HepG2 (cell line): ENCODE measurements at regions not wholly inside any gene's neighbourhood (a gene's known extent, or its start where the extent isn't known, plus 50 kb on each side); places are given as distances from the start of the nearest gene placed in this dataset.

Source experiments
- ATAC-seq: fragments of 200-7000 bp; cut with Tn5 transposase; 3 replicates; pipeline ENCODE4 v1.9.1; 2020; ENCODE audit warnings: mild to moderate bottlenecking, moderate library complexity
- BruUV-seq: library from RNA; stranded (reverse); fragments of 400-500 nt; replicated peaks from 2 replicates; lab custom pipeline; 2021; lab: Mats Ljungman, UMichigan
- CTCF ChIA-PET: fragments of 300-600 bp; formaldehyde crosslinking; extraction: SDS; loops from one replicate; lab custom pipeline; 2021; ENCODE audit warnings: low total read pairs, inconsistent platforms, low intra/inter-chr PET ratio; lab: Yijun Ruan, JAX
- POLR2A ChIA-PET: fragments of 350-600 bp; sonication (Branson Sonifier 250); formaldehyde crosslinking; loops from one replicate; lab custom pipeline; 2020; ENCODE audit warnings: antibody characterized with exemption, inconsistent platforms; lab: Yijun Ruan, JAX
- DNase-seq: peaks from one replicate; pipeline ENCODE4 v3.0.0-alpha.2; 2015; ENCODE audit warnings: low spot score
- FAIRE-seq: peaks from 3 replicates; lab custom pipeline; 2011; peaks lifted over from hg19 to GRCh38; lab: Jason Lieb, UNC
- H2AFZ ChIP-seq: one replicate; pipeline ENCODE4 v1.6.1; 2011; ENCODE audit warnings: low read length, inconsistent platforms
- H3K27ac ChIP-seq: fragments of 300-600 bp; 3 replicates; pipeline ENCODE4 v1.8.0; 2011; ENCODE audit warnings: mixed run types, mild to moderate bottlenecking, mixed read lengths, low read length, inconsistent platforms; ENCODE audit not compliant: insufficient read depth; ENCODE audit errors: extremely low read length
- H3K27me3 ChIP-seq, 2 experiments: fragments of 200-600 bp in 1 of 2; 2 replicates in 1 of 2; 3 replicates in 1 of 2; pipeline versions ENCODE4 v1.6.0 to v1.8.0; 2011; ENCODE audit warnings: low read length in 2 of 2, mild to moderate bottlenecking in 2 of 2, moderate library complexity in 2 of 2, inconsistent platforms in 1 of 2; ENCODE audit not compliant: insufficient read depth in 2 of 2, control insufficient read depth in 1 of 2
- H3K36me3 ChIP-seq, 2 experiments: fragments of 200-600 bp in 1 of 2; replicated peaks in 1 of 2; 2 replicates in 1 of 2; 3 replicates in 1 of 2; pipeline versions ENCODE4 v1.5.1 to v1.8.0; 2011; ENCODE audit warnings: low read length in 2 of 2, inconsistent platforms in 1 of 2; ENCODE audit not compliant: insufficient read depth in 2 of 2, control insufficient read depth in 1 of 2
- H3K4me1 ChIP-seq: 2 replicates; pipeline ENCODE4 v1.5.1; 2012; ENCODE audit warnings: low read length, inconsistent platforms; ENCODE audit not compliant: insufficient read depth
- H3K4me2 ChIP-seq: 2 replicates; pipeline ENCODE4 v1.6.0; 2011; ENCODE audit warnings: low read depth, low read length, inconsistent platforms
- H3K4me3 ChIP-seq, 3 experiments: fragments of 200-600 bp in 1 of 3; sonication (generic), shearing (Covaris generic) in 1 of 3; replicated peaks in 1 of 3; 2 replicates each; pipeline ENCODE4 v1.5.1; 2011 to 2016; ENCODE audit warnings: low read length in 3 of 3, inconsistent platforms in 2 of 3, low read depth in 2 of 3, mild to moderate bottlenecking in 2 of 3, control low read depth in 1 of 3, mixed read lengths in 1 of 3; ENCODE audit not compliant: insufficient read depth in 1 of 3
- H3K79me2 ChIP-seq: one replicate; pipeline ENCODE4 v1.6.1; 2011; ENCODE audit warnings: low read length, inconsistent platforms; ENCODE audit not compliant: insufficient read depth
- H3K9ac ChIP-seq: 2 replicates; pipeline ENCODE4 v1.6.0; 2011; ENCODE audit warnings: mild to moderate bottlenecking, low read depth, low read length, inconsistent platforms; ENCODE audit not compliant: insufficient read depth
- H3K9me3 ChIP-seq: 2 replicates; pipeline ENCODE4 v1.5.1; 2012; ENCODE audit warnings: mild to moderate bottlenecking, low read length
- H4K20me1 ChIP-seq: 2 replicates; pipeline ENCODE4 v1.6.0; 2011; ENCODE audit warnings: inconsistent platforms, mild to moderate bottlenecking, low read length, moderate library complexity; ENCODE audit not compliant: insufficient read depth
- EED ChIP-seq: sonication (generic); formaldehyde crosslinking; IDR thresholded peaks from 2 replicates; pipeline ENCODE4 v1.5.0; 2020; ENCODE audit warnings: mild to moderate bottlenecking, missing genetic modification reagents
- SIX4 ChIP-seq: sonication (generic); formaldehyde crosslinking; IDR thresholded peaks from 2 replicates; pipeline ENCODE4 v1.4.0; 2020; ENCODE audit warnings: missing genetic modification reagents
- TGIF2 ChIP-seq: IDR thresholded peaks from 2 replicates; pipeline ENCODE4 v1.6.1; 2016; ENCODE audit warnings: control low read depth, missing compliant biosample characterization
- ZBTB20 ChIP-seq: sonication (generic); formaldehyde crosslinking; IDR thresholded peaks from 2 replicates; pipeline ENCODE4 v1.8.1; 2023; ENCODE audit warnings: missing genetic modification reagents, low read depth, mild to moderate bottlenecking, borderline replicate concordance
- ZBTB21 ChIP-seq: sonication (generic); formaldehyde crosslinking; IDR thresholded peaks from 2 replicates; pipeline ENCODE4 v1.4.0; 2020; ENCODE audit warnings: missing genetic modification reagents
- WGBS: methylation state at CpG from one replicate; pipeline ENCODE4 v1.1.6; 2017; ENCODE audit warnings: low lambda C conversion rate; 5-methylcytosine and 5-hydroxymethylcytosine counted together
- in situ Hi-C: cut with HindIII; loops from 2 replicates; pipeline ENCODE4 v1.10.0; 2017; ENCODE audit warnings: low pct_unique_long_range_greater_than_20kb; ENCODE audit not compliant: extremely low pct_ligation_motif_present
- intact Hi-C: fragments of 100-400 bp; cut with micrococcal nuclease; formaldehyde crosslinking; loops from one replicate; pipeline ENCODE4 v1.10.0; 2022; ENCODE audit not compliant: unreplicated experiment
- TF ChIP-seq, protein P1 (sequence below): fragments of 450-650 bp; IDR thresholded peaks from 2 replicates; pipeline ENCODE4 v1.6.1; 2016
- TF ChIP-seq, protein P2 (sequence below): sonication (generic); formaldehyde crosslinking; conservative IDR thresholded peaks from 2 replicates; pipeline ENCODE4 v1.4.0; 2020; ENCODE audit warnings: missing genetic modification reagents

DNA sequence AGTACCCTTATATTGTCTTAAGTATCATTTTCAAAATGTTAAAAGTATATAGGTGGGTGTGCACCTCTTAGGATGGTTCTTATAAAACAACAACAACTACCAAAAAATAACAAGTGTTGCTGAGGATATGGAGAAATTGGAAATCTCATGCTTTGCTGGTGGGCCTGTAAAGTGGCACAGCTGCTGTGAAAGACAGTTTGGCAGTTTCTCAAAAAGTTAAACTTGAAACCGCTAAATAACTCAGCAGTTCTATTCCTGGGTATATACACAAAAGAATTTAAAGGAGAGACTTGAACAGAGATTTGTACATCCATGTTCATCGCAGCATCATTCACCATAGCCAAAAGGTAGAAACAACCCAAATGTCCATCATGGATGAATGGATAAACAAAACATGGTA lies 65.5 kb downstream of the HAND2 start (continued):
- no peak for TF ChIP-seq EED (CRISPR knock-in tag)
- TF ChIP-seq ZBTB20 (CRISPR knock-in tag): no peak
- no peak for TF ChIP-seq TGIF2 (CRISPR knock-in tag)
- TF ChIP-seq, all 625 proteins: peak for 0

DNA sequence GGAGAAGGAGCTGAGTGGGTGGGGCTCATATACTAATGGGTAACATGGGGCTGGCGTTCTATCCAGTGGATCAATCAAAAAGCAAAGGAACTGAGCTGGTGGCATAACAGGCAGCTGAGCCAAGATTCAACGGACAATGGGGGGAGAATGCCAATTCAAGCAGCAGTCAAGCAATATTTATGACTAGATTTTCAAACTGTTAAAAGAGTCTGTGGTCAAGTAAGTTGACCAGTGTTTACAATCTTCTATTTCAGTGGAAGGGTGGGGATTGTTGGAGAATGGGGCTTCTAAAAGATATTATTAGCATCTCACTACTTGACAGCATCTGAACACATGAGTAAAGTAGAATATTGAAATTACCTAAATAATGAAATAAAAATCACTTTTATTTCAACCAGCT lies 64.9 kb upstream of the SCRG1 start:
- intact Hi-C loops: no loop called here
- no peaks in the 10 kb centered on the region for H3K4me1 ChIP-seq
- H4K20me1 ChIP-seq: no peaks in the 10 kb centered on the region
- ATAC-seq: no peak
- no peaks in the 10 kb centered on the region for H3K27me3 ChIP-seq
- POLR2A ChIA-PET: no interaction called here
- in situ Hi-C loops: no loop called here
- no peak for TF ChIP-seq ZBTB21 (CRISPR knock-in tag)
- TF ChIP-seq, protein P1, sequence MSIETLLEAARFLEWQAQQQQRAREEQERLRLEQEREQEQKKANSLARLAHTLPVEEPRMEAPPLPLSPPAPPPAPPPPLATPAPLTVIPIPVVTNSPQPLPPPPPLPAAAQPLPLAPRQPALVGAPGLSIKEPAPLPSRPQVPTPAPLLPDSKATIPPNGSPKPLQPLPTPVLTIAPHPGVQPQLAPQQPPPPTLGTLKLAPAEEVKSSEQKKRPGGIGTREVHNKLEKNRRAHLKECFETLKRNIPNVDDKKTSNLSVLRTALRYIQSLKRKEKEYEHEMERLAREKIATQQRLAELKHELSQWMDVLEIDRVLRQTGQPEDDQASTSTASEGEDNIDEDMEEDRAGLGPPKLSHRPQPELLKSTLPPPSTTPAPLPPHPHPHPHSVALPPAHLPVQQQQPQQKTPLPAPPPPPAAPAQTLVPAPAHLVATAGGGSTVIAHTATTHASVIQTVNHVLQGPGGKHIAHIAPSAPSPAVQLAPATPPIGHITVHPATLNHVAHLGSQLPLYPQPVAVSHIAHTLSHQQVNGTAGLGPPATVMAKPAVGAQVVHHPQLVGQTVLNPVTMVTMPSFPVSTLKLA: no peak
- TF ChIP-seq, protein P2, sequence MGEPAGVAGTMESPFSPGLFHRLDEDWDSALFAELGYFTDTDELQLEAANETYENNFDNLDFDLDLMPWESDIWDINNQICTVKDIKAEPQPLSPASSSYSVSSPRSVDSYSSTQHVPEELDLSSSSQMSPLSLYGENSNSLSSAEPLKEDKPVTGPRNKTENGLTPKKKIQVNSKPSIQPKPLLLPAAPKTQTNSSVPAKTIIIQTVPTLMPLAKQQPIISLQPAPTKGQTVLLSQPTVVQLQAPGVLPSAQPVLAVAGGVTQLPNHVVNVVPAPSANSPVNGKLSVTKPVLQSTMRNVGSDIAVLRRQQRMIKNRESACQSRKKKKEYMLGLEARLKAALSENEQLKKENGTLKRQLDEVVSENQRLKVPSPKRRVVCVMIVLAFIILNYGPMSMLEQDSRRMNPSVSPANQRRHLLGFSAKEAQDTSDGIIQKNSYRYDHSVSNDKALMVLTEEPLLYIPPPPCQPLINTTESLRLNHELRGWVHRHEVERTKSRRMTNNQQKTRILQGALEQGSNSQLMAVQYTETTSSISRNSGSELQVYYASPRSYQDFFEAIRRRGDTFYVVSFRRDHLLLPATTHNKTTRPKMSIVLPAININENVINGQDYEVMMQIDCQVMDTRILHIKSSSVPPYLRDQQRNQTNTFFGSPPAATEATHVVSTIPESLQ (CRISPR knock-in tag): no peak
- no peak for TF ChIP-seq SIX4 (CRISPR knock-in tag)
- no peaks in the 10 kb centered on the region for H3K36me3 ChIP-seq
- DNase-seq: no peak
- FAIRE-seq: no peak
- no peak overlapping the region for H3K4me3 ChIP-seq
- WGBS: 0% methylated on average over 2 of the region's 2 CpGs
- CTCF ChIA-PET: no interaction called here
- H3K27ac ChIP-seq: no peak overlapping the region
- no peaks in the 10 kb centered on the region for H3K9me3 ChIP-seq
- H3K79me2 ChIP-seq: no peaks in the 10 kb centered on the region
- H2AFZ ChIP-seq: no peak overlapping the region
- no TSS peak for BruUV-seq
- no peak overlapping the region for H3K4me2 ChIP-seq
- H3K9ac ChIP-seq: no peak overlapping the region
